ENCODE measurements at regions not wholly inside any gene's neighbourhood (a gene's known extent, or its start where the extent isn't known, plus 50 kb on each side); places are given as distances from the start of the nearest gene placed in this dataset.

DNA sequence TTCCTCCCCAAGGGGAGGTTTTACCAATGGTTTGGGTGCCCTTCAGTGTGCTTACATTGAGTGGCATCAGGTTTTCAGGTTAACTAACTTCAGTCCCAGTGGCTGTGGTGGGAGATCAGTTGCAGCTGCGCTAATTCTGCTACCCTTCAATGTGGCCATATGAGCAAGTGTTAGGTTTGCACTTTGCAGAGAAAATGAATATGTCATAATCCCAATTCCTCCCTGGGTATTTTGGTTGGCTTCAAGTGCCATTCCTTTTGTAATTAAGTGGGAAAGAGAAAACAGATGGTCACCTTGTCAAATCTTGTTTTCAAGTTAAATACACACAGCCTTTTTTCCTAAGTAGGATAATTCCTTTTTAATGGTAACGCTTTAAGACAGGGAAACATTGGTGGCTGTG is 236.2 kb downstream of the TLE4 start:
- TF ChIP-seq CTBP2 (IDR thresholded peaks at IDR 0.05; ENCODE audit: borderline replicate concordance, insufficient read depth, insufficient read length, low read length) (no peak), POLR2A (IDR thresholded peaks at IDR 0.05; ENCODE audit: control extremely low read depth in 1 of 2, low read depth in 2 of 2, low read length in 2 of 2) (no peak), PHF8 (conservative IDR thresholded peaks at IDR 0.05; ENCODE audit: low read depth, low read length) (no peak), CBX5 (IDR thresholded peaks at IDR 0.05; ENCODE audit: low read depth, low read length) (no peak), CHD1 (IDR thresholded peaks at IDR 0.05; ENCODE audit: low read depth, low read length) (no peak), POLR2AphosphoS5 (IDR thresholded peaks at IDR 0.05; ENCODE audit: low read depth, low read length) (no peak), JUND (IDR thresholded peaks at IDR 0.05; ENCODE audit: low read length) (no peak), ZNF274 (IDR thresholded peaks at IDR 0.05; ENCODE audit: borderline replicate concordance, extremely low read depth, low read length) (no peak), YY1 (IDR thresholded peaks at IDR 0.05; ENCODE audit: low read depth, low read length) (no peak), CREB1 (IDR thresholded peaks at IDR 0.05) (no peak), RXRA (IDR thresholded peaks at IDR 0.05; ENCODE audit: insufficient read depth, low read depth, low read length) (no peak)
- TF ChIP-seq, protein P1, sequence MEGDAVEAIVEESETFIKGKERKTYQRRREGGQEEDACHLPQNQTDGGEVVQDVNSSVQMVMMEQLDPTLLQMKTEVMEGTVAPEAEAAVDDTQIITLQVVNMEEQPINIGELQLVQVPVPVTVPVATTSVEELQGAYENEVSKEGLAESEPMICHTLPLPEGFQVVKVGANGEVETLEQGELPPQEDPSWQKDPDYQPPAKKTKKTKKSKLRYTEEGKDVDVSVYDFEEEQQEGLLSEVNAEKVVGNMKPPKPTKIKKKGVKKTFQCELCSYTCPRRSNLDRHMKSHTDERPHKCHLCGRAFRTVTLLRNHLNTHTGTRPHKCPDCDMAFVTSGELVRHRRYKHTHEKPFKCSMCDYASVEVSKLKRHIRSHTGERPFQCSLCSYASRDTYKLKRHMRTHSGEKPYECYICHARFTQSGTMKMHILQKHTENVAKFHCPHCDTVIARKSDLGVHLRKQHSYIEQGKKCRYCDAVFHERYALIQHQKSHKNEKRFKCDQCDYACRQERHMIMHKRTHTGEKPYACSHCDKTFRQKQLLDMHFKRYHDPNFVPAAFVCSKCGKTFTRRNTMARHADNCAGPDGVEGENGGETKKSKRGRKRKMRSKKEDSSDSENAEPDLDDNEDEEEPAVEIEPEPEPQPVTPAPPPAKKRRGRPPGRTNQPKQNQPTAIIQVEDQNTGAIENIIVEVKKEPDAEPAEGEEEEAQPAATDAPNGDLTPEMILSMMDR (IDR thresholded peaks at IDR 0.05; ENCODE audit: control extremely low read depth in 1 of 3, insufficient read depth in 1 of 3, low read depth in 1 of 3, low read length in 3 of 3), result no peak
- TF ChIP-seq, protein P2, sequence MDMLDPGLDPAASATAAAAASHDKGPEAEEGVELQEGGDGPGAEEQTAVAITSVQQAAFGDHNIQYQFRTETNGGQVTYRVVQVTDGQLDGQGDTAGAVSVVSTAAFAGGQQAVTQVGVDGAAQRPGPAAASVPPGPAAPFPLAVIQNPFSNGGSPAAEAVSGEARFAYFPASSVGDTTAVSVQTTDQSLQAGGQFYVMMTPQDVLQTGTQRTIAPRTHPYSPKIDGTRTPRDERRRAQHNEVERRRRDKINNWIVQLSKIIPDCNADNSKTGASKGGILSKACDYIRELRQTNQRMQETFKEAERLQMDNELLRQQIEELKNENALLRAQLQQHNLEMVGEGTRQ (IDR thresholded peaks at IDR 0.05; ENCODE audit: low read length), result no peak
- TF ChIP-seq, protein P3, sequence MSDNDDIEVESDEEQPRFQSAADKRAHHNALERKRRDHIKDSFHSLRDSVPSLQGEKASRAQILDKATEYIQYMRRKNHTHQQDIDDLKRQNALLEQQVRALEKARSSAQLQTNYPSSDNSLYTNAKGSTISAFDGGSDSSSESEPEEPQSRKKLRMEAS (IDR thresholded peaks at IDR 0.05), result no peak
